Thyroid gland (tissue), 4 donors: ENCODE measurements at regions not wholly inside any gene's neighbourhood (a gene's known extent, or its start where the extent isn't known, plus 50 kb on each side); places are given as distances from the start of the nearest gene placed in this dataset.

Experiments
- CTCF ChIP-seq, 6 experiments: fragments of 200-600 bp in 3 of 6; fragments of 450-650 bp in 3 of 6; sonication (generic) in 3 of 6; IDR thresholded peaks; one replicate each; pipeline ENCODE4 v1.5.1; 2016 to 2019; ENCODE audit warnings: antibody characterized with exemption in 6 of 6, mild to moderate bottlenecking in 2 of 6, inconsistent platforms in 1 of 6, moderate library complexity in 1 of 6
- POLR2A ChIP-seq, 2 donors: fragments of 450-650 bp; IDR thresholded peaks; one replicate each; pipeline ENCODE4 v1.6.1; 2017; ENCODE audit warnings: antibody characterized with exemption in 2 of 2, mild to moderate bottlenecking in 2 of 2, moderate library complexity in 1 of 2

DNA sequence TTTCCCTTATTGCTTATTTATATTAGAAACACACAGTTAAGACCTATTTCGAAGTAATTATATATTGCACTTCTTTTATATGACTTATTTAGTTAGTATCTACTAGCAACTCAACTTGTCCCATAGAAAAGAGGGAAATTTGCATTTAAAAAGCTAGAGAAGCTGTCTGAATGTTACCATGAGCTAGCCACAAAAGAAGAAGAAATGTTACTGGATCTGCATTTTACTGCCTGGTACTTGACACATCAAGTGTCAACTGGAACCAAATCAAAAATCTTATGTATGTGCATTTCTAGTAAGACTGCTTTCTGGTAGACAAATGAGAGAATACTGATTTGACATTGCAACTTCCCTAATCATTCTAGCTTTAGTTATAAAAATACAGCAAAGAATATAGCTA, 424.6 kb upstream of the VRK2 start:
- no peak for TF ChIP-seq CTCF (IDR thresholded peaks at IDR 0.05)
- no peak for TF ChIP-seq POLR2A (IDR thresholded peaks at IDR 0.05)
